MCF 10A (cell line): ENCODE measurements at regions not wholly inside any gene's neighbourhood (a gene's known extent, or its start where the extent isn't known, plus 50 kb on each side); places are given as distances from the start of the nearest gene placed in this dataset.
A peak's percentile ranks its signal among the peaks of the same experiment; 100 is the strongest.
"Not testable (repeated sequence)": the region's sequence is repeated elsewhere in the genome, so short reads cannot be mapped to it uniquely, and the experiment has no call there.

Experiments
- BruUV-seq: library from RNA; stranded (reverse); fragments of 400-500 nt; replicated peaks from 2 replicates; lab custom pipeline; 2021; lab: Mats Ljungman, UMichigan
- CTCF ChIA-PET: fragments of 300-600 bp; sonication (Branson Sonifier 250); formaldehyde crosslinking; extraction: SDS; loops from one replicate; lab custom pipeline; 2021; ENCODE audit warnings: antibody characterized with exemption, inconsistent platforms; lab: Yijun Ruan, JAX
- POLR2A ChIA-PET: fragments of 300-600, 350-650 bp; sonication (Branson Sonifier 250); formaldehyde crosslinking; extraction: SDS; loops from one replicate; lab custom pipeline; 2020; ENCODE audit warnings: antibody characterized with exemption, inconsistent platforms; lab: Yijun Ruan, JAX
- DNase-seq: peaks from one replicate; pipeline ENCODE4 v3.0.0-alpha.2; 2018; ENCODE audit not compliant: unreplicated experiment
- H3K27ac Mint-ChIP-seq: one replicate; pipeline ENCODE4 v1.8.0; 2022; ENCODE audit warnings: mild to moderate bottlenecking, low read depth, mixed read lengths; ENCODE audit not compliant: unreplicated experiment
- H3K27me3 Mint-ChIP-seq: one replicate; pipeline ENCODE4 v1.8.0; 2022; ENCODE audit warnings: mixed read lengths; ENCODE audit not compliant: insufficient read depth, unreplicated experiment
- H3K36me3 Mint-ChIP-seq: one replicate; pipeline ENCODE4 v1.8.0; 2022; ENCODE audit warnings: mild to moderate bottlenecking, moderate library complexity, mixed read lengths; ENCODE audit not compliant: insufficient read depth, unreplicated experiment
- H3K4me1 Mint-ChIP-seq: one replicate; pipeline ENCODE4 v1.8.0; 2022; ENCODE audit warnings: mixed read lengths; ENCODE audit not compliant: insufficient read depth, unreplicated experiment
- H3K4me3 Mint-ChIP-seq: one replicate; pipeline ENCODE4 v1.8.0; 2022; ENCODE audit warnings: mild to moderate bottlenecking, moderate library complexity, mixed read lengths; ENCODE audit not compliant: unreplicated experiment
- H3K9me3 Mint-ChIP-seq: one replicate; pipeline ENCODE4 v1.8.0; 2022; ENCODE audit warnings: mixed read lengths; ENCODE audit not compliant: unreplicated experiment
- intact Hi-C: fragments of 100-400 bp; cut with micrococcal nuclease; formaldehyde crosslinking; loops from 2 replicates; pipeline ENCODE4 v1.14.1; 2022
- TF ChIP-seq, protein P1 (sequence below): fragments of 200-600 bp; IDR thresholded peaks from one replicate; pipeline ENCODE4 v1.8.0; 2022; ENCODE audit warnings: antibody characterized with exemption, mild to moderate bottlenecking; ENCODE audit not compliant: unreplicated experiment

DNA sequence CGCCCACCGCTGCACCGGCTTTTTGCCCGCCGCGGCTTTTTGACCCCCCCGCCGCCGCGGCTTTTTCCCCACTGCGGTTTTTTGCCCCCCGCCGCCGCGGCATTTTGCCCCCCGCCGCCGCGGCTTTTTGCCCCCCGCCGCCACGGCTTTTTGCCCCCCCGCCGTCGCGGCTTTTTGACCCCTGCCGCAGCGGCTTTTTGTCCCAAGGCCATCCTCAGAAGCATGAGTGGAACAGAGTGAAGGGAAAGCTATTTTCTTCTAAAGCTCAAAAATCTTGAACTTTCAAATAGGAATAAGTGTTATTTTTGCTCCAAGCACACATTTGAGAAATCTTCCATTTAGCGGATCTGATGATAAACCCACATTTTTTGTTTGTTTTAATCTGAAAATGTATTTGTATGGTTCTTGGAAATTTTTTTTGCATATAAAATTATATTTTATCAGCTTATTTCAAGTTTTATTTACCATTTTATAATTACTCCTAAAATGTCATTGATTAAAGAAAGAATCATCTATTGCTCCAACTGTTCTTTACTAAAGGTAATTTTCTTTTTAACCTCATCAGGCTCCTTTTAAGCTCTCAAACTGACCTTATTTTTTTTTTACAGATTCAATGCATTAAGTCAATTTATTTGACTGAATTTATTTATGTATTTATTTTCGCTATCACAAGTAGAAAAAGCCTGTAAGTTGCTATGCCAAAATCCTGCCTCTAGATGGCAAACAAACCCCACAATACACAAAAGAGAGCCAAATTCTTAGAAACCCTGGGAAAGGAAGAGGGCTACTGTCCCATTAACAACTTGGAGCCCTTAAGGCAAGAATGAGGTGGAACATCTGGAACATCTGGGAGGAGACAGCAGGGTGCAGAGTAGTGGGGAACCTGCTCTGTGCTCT is 460.3 kb downstream of the ZNF33B start:
- H3K9me3 Mint-ChIP-seq = not testable (repeated sequence)
- CTCF ChIA-PET = interaction anchor here (0.6 to 1.0 kb wide), 5 partner anchors 251 to 1288 kb away, joined by 3 to 5 read pairs (median 3); no protein-coding TSS in a partner anchor

DNA sequence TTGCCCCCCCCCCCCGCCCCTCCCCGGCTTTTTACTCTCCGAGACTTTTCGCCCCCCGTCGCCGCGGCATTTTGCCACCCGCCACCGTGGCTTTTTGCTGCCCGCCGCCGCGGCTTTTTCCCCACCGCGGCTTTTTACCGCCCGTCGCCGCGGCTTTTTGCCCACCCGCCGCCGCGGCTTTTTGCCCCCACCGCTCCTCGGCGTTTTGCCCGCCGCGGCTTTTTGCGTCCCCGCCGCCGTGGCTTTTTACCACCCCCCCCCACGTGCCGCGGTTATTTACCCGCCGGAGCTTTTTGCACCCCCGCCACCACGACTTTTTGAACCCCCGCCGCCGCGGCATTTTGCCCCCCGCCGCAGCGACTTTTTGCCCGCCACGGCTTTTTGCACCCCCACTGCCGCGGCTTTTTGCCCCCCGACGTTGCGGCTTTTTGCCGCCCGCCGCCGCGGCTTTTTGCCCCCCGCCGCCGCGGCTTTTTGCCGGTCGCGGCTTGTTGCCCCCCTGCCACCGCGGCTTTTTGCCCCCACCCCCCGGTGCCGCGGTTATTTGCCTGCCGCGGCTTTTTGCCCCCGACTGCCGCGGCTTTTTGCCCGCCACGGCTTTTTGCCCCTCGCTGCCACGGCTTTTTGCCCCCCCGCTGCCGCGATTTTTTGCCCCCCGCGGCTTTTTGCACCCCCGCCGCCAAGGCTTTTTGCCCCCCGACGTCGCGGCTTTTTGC is 461.1 kb downstream of the ZNF33B start:
- no TSS peak for BruUV-seq
- Mint-ChIP-seq H3K9me3 (peaks cover 13% of the 10 kb centered on the region), H3K4me1 (no peaks in the 10 kb centered on the region), H3K4me3 (no peak overlapping the region), H3K36me3 (peaks cover 7% of the 10 kb centered on the region), H3K27ac (no peak overlapping the region), H3K27me3 (no peaks in the 10 kb centered on the region)
- POLR2A ChIA-PET = no interaction called here
- TF ChIP-seq, protein P1, sequence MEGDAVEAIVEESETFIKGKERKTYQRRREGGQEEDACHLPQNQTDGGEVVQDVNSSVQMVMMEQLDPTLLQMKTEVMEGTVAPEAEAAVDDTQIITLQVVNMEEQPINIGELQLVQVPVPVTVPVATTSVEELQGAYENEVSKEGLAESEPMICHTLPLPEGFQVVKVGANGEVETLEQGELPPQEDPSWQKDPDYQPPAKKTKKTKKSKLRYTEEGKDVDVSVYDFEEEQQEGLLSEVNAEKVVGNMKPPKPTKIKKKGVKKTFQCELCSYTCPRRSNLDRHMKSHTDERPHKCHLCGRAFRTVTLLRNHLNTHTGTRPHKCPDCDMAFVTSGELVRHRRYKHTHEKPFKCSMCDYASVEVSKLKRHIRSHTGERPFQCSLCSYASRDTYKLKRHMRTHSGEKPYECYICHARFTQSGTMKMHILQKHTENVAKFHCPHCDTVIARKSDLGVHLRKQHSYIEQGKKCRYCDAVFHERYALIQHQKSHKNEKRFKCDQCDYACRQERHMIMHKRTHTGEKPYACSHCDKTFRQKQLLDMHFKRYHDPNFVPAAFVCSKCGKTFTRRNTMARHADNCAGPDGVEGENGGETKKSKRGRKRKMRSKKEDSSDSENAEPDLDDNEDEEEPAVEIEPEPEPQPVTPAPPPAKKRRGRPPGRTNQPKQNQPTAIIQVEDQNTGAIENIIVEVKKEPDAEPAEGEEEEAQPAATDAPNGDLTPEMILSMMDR = no peak
- CTCF ChIA-PET = no interaction called here
- DNase-seq = no peak
- intact Hi-C loops = no loop called here

More for the DNA sequence above, 460.3 kb downstream of the ZNF33B start:
- H3K4me1 Mint-ChIP-seq, BruUV-seq, H3K27ac Mint-ChIP-seq, H3K4me3 Mint-ChIP-seq, POLR2A ChIA-PET, H3K36me3 Mint-ChIP-seq, H3K27me3 Mint-ChIP-seq, intact Hi-C loops: not testable (repeated sequence)
- TF ChIP-seq, protein P1 = peak; percentile 34
- DNase-seq = peak; percentile 0

DNA sequence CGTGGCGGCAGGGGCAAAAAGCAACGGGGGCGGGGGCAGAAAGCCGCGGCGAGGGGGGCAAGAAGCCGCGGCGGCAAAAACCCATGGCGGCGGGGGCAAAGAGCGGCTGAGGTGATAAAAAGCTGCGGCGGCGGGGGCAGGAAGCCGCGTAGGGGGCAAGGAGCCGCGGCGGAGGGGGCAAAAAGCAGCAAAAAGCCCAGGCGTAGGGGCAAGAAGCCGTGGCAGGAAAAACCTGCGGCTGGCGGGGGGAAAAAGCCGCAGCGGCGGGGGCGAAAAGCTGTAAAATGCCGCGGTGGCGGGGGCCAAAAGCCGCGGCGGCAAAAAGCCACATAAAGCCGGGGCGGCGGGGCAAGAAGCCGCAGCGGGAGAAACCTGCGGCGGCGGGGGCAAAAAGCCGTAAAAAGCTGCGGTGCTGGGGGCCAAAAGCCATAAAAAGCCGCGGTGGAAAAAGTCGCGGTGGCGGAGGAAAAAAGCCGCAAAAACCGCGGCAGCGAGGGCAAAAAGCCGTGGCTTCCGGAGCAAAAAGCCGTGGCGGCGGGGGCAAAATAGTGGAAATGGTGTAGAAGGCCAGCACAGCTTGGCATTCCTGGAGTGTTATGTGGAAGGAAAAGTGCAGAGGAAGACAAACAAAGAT is 487.8 kb downstream of the ZNF33B start:
- no TSS peak for BruUV-seq
- H3K9me3 Mint-ChIP-seq = peaks cover 13% of the 10 kb centered on the region
- POLR2A ChIA-PET = no interaction called here

More for the DNA sequence above, 487.8 kb downstream of the ZNF33B start:
- Mint-ChIP-seq H3K27ac (no peak overlapping the region), H3K36me3 (no peaks in the 10 kb centered on the region), H3K4me3 (no peak overlapping the region), H3K4me1 (no peaks in the 10 kb centered on the region), H3K27me3 (no peaks in the 10 kb centered on the region)
- no peak for DNase-seq
- CTCF ChIA-PET = no interaction called here
- intact Hi-C loops = no loop called here
- TF ChIP-seq, protein P1 = no peak
